ENCODE measurements at regions not wholly inside any gene's neighbourhood (a gene's known extent, or its start where the extent isn't known, plus 50 kb on each side); places are given as distances from the start of the nearest gene placed in this dataset.
A peak's percentile ranks its signal among the peaks of the same experiment; 100 is the strongest.

DNA sequence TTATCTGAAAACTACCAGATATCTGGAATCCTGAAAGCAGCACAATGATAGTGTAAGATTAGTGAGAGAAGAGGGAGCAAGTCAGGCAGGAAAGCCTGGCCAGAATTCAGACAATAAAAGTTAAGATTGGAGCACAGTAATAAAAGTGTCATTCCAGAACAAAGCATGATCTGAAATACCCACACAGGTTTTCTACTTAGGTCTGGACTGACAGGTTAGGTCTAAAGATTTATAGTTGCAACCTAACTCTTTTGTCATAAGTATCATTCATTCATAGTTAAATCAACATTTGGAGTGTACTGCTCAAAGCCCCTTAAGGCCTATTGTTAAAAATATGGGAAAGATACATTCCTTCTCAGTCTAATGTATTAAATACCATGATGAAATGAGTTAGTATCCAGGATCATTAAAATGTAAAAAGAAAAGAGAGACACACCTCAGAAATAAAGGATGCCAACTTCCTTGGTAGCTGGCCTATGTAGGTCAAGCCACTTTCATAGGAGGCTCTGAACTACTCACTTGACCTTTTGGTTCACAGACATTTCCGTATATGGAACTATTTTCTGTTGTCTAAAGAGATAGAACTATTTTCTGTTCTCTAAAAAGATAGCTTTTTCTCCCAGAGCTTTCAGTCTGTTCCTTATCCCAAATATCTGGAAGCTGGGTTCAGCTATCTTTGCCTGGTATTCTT, 105.2 kb downstream of the FAS start:
- DNase-seq (ENCODE audit: low read depth) = no peak

DNA sequence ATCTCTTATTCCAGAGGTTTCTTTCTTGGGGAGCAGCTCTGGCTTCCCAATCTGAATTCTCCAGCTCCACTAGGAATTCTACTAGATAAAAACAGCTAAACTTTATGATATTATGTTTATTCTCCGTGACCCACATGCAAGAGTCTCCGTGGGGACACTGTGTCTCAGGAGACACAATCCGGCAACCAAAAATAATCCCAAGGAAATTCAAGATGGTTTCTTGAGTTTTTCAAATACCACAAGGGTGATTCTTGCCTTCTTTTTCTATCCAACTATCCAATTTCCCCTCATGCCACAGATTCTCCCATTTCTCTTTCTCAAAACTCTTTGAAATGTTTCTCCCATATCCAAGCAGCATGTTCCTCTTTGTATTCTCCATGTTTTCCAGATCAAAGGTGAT, 103.1 kb downstream of the FAS start:
- DNase-seq (ENCODE audit: low read depth) = no peak

DNA sequence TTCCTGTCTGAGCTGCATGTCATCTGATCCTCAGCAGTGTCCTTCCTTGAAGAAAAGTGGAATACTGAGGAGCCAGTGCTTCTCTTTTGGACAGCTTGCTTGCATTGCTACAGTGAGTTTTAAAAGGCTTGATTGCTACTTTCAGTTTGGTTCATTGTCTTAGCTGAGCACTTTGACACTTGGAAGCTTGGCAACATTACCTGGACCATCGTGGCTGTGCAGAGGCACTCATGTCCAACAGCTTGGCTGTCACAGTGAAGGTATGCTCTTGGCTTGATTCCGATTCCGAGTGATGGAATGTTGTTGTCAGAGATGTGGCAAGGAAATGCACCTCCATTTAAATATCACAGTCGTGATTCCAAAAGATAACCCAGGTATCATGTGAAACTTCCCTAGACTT, 102.4 kb downstream of the FAS start:
- DNase-seq (ENCODE audit: low read depth) = no peak

DNA sequence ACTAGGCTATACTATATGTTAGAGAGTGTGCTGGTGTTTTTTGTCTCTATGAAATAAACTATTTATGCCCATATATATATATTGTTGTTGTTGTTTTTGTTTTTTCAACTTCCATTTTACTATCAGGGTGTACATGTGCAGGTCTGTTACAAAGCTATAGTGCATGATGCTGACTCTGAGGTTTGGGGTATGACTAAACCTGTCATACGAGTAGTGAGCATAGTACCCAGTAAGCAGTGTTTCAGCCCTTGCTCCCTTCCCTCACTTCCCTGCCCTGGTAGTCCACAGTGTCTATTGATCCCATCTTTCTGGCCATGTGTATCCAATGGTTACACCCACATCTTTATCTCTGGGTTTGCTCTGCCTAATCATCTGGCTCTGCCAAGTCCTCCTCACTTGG, 101.8 kb downstream of the FAS start:
- DNase-seq (ENCODE audit: low read depth) = no peak

DNA sequence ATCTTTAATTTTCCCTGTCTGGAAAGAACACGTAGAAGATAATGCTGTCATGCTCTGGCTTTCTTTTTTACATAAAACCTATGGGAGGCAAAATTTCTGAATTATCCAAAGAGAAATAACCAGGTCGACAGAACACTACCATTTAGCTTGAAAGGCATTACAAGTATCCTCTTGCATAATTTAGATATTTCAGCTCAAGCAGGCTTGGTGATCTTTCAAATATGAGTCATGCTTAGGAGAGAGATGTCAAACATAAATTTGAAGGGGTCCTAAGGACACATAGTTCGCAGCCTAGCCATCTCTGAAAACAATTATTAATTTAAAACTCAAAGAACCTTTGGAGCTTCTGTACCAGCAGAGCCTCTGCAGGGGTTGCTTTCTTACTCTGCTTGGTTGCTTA, 100.9 kb downstream of the FAS start:
- no peak for DNase-seq (ENCODE audit: low read depth)

DNA sequence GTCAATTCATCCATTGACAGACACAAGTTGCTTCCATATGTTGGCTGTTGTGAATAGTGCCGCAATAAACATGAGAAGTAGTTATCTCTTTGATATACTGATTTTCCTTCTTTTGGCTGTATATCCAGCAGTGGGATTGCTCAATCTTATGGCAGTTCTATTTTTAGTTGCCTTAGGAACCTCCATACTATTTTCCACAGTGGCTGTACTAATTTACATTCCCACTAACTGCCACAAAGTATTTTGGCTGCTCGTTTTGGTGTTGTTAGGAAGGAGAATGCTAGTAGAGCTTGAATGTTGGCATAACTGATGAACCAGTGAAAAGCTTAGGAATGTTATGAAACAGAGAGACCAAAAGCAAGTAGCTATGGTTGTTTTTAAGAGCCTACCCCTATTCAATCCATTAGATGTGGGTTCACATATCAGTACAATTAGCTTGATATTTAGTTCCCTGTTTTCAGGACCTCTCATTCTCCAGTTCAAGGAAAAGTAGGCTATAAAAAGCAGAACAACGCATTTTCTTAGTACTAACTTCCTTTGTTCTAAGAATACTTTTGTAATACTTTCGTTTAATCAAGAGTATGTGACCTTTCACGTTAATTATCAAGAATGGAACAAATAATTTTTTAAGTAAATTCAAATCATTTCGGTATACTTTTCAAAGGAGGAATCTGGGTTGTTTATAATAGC, 100.3 kb downstream of the FAS start:
- peak; percentile 39 for DNase-seq (ENCODE audit: low read depth)

DNA sequence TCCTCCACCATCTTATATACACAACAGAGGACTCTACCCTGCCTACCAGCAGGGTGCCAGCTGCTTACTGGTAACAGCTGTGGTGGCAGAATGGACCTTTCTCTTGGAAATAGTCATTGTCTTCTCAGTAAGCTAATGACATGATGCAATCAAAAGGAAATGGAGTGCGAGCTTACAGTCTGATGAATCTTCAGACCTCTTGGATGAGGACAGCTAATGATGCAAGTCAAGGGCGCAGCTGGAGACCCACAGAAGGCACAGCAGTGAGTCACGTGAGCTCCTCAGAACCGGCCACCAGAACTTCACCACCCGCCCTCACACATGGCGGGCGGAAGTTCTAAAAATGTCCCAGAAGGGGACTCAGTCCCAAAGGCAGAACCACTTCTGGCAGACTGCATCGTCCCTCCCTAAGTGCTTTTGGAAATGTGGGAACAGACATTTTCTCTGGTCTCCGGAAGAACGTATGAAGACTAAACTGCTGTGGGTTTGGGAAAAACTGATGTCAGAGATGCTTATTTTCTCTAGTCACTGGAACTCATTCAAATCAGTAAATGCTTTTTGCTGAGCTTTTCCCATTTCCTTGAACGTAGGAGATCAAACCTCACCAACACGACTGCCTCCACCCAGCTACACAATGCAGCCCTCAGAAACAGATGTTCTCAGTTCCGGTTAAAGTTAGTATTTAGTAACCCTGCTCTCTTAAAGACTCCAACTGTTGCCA, 96.4 kb downstream of the FAS start:
- peak; percentile 90 for DNase-seq (ENCODE audit: low read depth)

DNA sequence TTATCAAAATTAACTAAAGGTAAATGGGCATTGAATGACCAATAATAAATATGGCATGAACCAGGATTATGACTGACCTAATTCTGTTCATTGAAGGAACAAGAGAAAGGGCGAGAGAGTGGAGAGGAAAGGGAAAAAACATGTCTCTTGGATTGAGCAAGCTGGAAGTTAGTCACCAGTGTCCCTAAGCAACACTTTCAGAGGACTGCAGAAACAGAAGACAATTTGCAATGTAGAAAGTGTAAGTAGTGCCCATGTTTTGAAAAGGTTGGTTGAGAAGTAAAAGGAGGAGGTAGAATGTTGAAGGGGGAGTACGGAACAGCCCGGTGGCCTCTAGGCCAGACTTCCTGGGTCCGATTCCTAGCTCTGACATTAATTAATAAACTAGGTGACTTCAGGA, 94.6 kb downstream of the FAS start:
- DNase-seq (ENCODE audit: low read depth) = no peak

DNA sequence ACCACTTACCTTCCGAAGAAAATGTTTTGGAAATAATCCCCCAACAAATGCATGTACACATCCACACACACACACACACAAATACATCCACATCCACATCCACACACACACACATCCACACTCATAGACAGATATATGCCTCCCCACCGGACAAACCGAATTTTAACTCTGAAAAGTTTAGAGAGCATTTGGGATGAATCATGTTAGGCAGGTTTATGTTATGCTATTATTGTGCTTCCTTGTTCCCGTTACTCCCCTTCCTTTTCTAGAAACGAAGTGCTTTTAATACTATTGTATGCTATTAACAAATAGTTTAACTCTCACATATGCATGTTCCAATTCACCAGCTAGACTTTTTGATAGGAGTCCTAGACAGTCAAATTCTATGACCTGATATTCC, 91.5 kb downstream of the FAS start:
- DNase-seq (ENCODE audit: low read depth) = no peak

DNA sequence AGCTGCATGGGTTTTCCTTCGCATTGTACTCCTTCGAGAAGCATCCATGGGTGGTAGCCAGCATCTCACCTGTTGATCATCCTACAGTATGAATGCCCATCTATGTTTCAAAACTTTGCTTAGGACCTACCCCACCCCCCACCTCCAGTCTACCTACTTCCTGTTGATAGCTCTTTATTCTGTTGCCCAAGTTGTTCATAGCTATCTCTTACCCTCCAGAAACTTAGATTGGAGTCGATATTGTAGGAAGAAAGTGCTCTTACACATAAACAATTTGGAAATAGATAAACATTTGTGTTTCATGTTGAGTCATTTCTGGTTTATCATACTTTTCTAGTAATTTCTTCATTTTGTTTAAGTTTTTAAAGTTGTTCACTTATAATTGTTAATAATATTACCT, 90.1 kb downstream of the FAS start:
- no peak for DNase-seq (ENCODE audit: low read depth)

DNA sequence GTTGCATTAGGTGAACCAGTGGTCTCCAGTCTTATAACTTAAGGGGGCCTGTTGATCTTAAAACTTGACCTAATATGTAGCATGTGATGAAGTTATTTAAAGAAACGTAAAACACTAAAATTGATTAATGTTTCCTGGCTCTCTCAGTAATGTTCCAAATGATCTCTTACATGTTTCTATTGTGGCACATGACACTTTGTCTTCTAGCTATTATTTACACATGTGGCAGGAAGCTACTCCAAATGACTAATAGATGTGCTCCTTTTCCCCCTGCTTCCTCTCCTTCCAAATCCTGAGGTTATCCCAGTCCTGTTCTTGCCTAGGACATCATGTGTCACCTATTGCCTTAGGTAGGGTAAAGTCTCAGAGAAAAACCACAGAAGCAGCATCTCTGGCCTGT, 89.4 kb downstream of the FAS start:
- peak; percentile 47 for DNase-seq (ENCODE audit: low read depth)

DNA sequence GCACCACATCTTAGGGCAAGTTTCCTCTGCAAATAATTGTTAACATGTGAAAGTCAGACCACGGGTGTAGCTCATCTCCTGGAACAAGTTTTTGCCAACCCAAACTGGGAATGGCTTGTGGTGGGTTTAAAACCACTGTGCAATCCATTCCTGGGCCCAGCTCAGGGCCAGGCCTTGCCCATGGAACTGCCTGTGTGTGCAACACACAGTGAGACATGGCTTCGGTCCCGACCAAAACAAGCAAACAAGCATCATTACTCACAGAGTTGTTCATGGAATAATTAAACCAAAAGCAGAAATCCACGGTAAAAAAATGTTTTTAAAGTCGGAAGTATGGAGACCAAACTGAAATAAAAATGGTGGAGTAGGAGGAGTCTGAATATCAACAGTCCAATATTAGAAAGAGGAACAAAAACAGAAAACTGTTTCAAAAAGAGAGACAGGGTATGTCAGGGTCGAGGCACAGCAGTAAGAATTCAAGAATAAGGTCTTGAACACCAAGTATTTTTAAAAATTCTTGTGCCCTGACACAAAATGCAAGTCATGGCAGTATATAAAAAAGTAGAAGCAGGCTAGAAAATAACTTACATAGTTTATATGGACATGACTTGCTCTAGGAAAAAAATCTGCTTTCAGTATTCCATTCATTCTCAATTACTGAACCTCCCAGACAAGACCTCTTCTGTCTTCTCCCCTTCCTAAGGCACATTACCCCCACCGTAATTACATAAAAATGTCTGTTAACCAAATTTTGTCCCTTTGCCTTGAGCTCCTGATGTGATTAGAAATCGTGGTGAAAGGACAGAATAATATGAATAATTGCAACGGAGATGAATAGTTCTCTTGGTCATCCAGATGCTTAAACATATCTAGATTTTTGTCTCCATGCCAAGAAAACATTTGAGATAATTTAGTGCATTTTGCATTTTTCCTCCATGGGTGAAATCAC, 88.4 kb downstream of the FAS start:
- DNase-seq (ENCODE audit: low read depth) = peak; percentile 46

DNA sequence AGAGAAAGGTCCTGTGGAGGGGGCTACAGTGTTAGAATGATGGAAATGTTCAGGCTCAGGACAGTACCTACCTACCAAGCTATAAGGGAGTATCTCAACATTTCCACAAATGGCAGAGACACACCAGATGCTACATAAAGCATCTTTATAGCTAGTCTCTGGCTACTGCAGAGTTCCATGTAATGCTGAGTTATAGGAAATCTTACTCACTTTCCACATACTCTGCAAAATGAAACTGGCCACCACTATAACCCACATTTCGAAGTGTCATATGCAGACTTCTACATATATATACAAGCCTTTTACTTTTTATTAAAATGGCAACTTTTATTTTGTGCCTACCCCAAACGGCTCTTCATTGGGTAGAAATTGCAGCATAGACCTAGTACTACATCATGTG, 85.5 kb downstream of the FAS start:
- DNase-seq (ENCODE audit: low read depth) = no peak

DNA sequence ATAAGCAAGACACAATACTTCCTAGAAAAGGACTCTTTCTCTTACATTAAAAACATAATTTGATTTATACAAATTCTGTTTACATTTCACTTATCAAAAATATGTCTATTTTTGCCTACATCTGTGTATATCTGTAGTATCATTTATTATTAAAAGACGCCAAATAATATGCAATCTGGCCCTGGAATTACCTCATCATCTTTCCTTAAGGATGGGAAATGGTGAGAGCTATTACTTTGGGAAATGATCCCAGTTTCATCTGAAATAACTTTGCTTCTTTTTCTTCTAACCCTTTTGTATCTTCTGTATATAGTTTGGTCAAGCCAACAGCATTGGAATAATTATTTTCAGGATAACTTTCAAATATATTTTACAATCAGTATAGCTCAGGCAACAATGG, 85.0 kb downstream of the FAS start:
- no peak for DNase-seq (ENCODE audit: low read depth)

DNA sequence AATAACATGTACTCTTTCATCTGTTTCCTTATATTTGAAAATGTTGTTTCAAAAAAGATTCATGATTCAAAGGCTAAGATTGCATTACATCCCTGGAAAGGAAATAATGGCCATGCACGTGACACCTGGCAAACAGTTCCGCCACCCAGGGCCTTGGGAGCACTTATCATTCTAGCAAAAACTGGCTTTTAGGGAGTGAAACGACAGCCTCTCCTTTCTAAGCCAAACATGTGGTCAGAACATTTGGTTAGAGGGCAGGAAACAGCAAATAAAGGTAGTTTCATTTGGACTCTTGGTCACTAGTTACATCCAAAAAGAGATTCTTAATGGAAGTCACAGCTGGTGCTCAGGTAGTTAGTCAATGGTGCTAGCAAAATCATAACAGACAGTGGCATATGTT, 83.5 kb downstream of the FAS start:
- peak; percentile 21 for DNase-seq (ENCODE audit: low read depth)

DNA sequence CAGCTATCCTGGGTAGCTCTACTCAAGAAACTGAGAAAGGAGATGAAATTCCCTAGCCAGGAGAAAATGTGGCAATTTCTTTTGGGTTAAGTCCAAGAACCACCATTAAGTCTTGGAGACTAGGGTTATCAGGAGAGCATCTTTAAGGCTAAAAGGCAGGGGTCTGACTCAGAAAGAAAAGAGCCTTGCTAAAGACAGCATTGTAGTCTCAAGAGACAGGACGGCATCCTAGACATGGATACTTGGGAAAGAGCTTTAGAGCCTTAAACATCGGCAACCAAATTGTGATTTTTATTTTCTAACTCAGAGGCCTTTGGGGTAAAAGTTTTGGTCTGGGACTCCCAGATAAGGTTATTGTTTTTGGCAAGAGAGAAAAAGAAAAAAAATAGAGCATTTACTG, 83.1 kb downstream of the FAS start:
- DNase-seq (ENCODE audit: low read depth) = peak; percentile 36

DNA sequence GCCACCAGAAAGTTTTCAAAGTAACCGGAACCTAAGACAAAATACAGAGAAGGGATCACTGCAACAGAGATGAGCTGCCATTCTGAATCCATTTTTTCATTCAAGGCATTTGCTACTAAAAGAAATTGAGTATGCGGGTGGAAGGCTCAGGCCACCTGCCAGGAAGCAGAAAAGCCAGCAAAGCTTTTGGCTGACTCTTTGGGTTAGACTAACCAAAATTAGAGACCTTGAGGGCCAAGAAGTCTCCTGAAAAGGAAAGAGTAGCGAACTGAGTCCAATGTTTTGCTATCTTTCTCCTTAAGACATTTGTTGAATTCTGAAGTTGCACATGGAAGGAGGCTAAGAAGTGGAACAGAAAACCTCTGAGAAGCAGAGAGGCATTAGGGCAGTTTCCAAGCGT, 79.0 kb downstream of the FAS start:
- no peak for DNase-seq (ENCODE audit: low read depth)

Data from RPMI7951 (cell line).